Fibroblast of the conjunctiva (primary cell): ENCODE measurements at regions not wholly inside any gene's neighbourhood (a gene's known extent, or its start where the extent isn't known, plus 50 kb on each side); places are given as distances from the start of the nearest gene placed in this dataset.

Experiments used
- DNase-seq: peaks from one replicate; pipeline ENCODE4 v3.0.0-alpha.2; 2010; ENCODE audit warnings: low read depth

- no peak for DNase-seq
Measured at GRCh38 chr14:100399052-100399849, 76.1 kb downstream of the SLC25A47 start.

GRCh38 chr14:100400115-100400514, 77.0 kb downstream of the SLC25A47 start:
- no peak for DNase-seq

GRCh38 chr14:100401031-100401692, 78.0 kb downstream of the SLC25A47 start:
- DNase-seq: no peak

- no peak for DNase-seq
Measured at GRCh38 chr14:100401792-100402191, 78.7 kb downstream of the SLC25A47 start.

- no peak for DNase-seq
Measured at GRCh38 chr14:100402631-100403030, 79.5 kb downstream of the SLC25A47 start.

- DNase-seq: no peak
Measured at GRCh38 chr14:100403105-100403504, 80.0 kb downstream of the SLC25A47 start.

- no peak for DNase-seq
Measured at GRCh38 chr14:100403802-100404365, 80.7 kb downstream of the SLC25A47 start.

GRCh38 chr14:100404419-100404818, 81.3 kb downstream of the SLC25A47 start:
- no peak for DNase-seq

- no peak for DNase-seq
Measured at GRCh38 chr14:100405760-100406455, 82.8 kb downstream of the SLC25A47 start.

GRCh38 chr14:100406505-100407131, 83.5 kb downstream of the SLC25A47 start:
- no peak for DNase-seq

- DNase-seq: no peak
Measured at GRCh38 chr14:100407376-100408102, 84.4 kb downstream of the SLC25A47 start.

- DNase-seq: no peak
Measured at GRCh38 chr14:100408350-100409002, 85.3 kb downstream of the SLC25A47 start.

GRCh38 chr14:100409003-100409360, 85.8 kb downstream of the SLC25A47 start:
- DNase-seq: no peak

- DNase-seq: no peak
Measured at GRCh38 chr14:100409651-100410050, 86.5 kb downstream of the SLC25A47 start.

- DNase-seq: no peak
Measured at GRCh38 chr14:100410056-100410565, 87.0 kb downstream of the SLC25A47 start.

GRCh38 chr14:100413699-100414098, 90.6 kb downstream of the SLC25A47 start:
- no peak for DNase-seq

- no peak for DNase-seq
Measured at GRCh38 chr14:100415226-100415625, 92.1 kb downstream of the SLC25A47 start.

- no peak for DNase-seq
Measured at GRCh38 chr14:100416081-100416680, 93.0 kb downstream of the SLC25A47 start.

- DNase-seq: peak; percentile 73
Measured at GRCh38 chr14:100416921-100417860, 94.1 kb downstream of the SLC25A47 start.
